ENCODE measurements at regions not wholly inside any gene's neighbourhood (a gene's known extent, or its start where the extent isn't known, plus 50 kb on each side); places are given as distances from the start of the nearest gene placed in this dataset.

DNA sequence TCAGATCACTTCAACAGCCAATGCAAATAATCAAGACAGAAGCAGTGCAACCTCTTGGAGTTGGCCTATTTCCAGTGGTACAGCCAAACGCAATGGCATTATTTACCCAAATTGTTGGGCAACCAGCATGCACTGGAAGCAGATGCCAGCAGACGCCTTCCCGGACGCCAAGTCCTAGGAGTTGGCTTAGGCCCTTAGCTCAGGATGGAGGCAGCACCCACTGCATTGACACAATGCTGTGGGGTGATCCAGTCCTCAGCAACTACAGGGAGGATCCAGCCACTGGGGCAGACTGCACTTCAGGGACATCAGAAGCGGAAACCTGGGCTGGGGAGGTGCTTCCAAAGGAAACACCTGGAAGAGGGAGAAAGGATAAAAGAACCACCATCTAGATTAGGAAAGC lies 290.4 kb downstream of the FAM43A start:
- no peak overlapping the region for H3K9ac ChIP-seq
- peaks cover 1% of the 10 kb centered on the region for H3K9me3 Mint-ChIP-seq
- no peak for TF ChIP-seq EZH2 (IDR thresholded peaks at IDR 0.05)
- TF ChIP-seq EZH2phosphoT487 (IDR thresholded peaks at IDR 0.05) = no peak
- TF ChIP-seq, protein P1, sequence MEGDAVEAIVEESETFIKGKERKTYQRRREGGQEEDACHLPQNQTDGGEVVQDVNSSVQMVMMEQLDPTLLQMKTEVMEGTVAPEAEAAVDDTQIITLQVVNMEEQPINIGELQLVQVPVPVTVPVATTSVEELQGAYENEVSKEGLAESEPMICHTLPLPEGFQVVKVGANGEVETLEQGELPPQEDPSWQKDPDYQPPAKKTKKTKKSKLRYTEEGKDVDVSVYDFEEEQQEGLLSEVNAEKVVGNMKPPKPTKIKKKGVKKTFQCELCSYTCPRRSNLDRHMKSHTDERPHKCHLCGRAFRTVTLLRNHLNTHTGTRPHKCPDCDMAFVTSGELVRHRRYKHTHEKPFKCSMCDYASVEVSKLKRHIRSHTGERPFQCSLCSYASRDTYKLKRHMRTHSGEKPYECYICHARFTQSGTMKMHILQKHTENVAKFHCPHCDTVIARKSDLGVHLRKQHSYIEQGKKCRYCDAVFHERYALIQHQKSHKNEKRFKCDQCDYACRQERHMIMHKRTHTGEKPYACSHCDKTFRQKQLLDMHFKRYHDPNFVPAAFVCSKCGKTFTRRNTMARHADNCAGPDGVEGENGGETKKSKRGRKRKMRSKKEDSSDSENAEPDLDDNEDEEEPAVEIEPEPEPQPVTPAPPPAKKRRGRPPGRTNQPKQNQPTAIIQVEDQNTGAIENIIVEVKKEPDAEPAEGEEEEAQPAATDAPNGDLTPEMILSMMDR (IDR thresholded peaks at IDR 0.05) = no peak
- H3K4me2 ChIP-seq = no peak overlapping the region
- H3K4me1 Mint-ChIP-seq = no peaks in the 10 kb centered on the region
- H3F3A ChIP-seq (ENCODE audit: low read depth) = no peaks in the 10 kb centered on the region
- H2AFZ ChIP-seq (replicated peaks) = no peak overlapping the region
- no peaks in the 10 kb centered on the region for H3K79me2 ChIP-seq (ENCODE audit: low read depth)
- no peak for DNase-seq (ENCODE audit: low spot score)
- no peaks in the 10 kb centered on the region for H3K27me3 ChIP-seq
- no peaks in the 10 kb centered on the region for H3K9me3 ChIP-seq (ENCODE audit: low read depth)
- H3K36me3 ChIP-seq = no peaks in the 10 kb centered on the region
- no peaks in the 10 kb centered on the region for H3K4me1 ChIP-seq
- no peaks in the 10 kb centered on the region for H4K20me1 ChIP-seq (ENCODE audit: low read depth)
- no peak overlapping the region for H3K27ac ChIP-seq
- no peak overlapping the region for H3K27ac Mint-ChIP-seq
- no peak overlapping the region for H3K4me3 Mint-ChIP-seq
- H3K27me3 Mint-ChIP-seq (ENCODE audit: insufficient read depth, low read depth) = peaks cover 7% of the 10 kb centered on the region
- H3K36me3 Mint-ChIP-seq = no peaks in the 10 kb centered on the region
- H3K4me3 ChIP-seq = no peak overlapping the region

DNA sequence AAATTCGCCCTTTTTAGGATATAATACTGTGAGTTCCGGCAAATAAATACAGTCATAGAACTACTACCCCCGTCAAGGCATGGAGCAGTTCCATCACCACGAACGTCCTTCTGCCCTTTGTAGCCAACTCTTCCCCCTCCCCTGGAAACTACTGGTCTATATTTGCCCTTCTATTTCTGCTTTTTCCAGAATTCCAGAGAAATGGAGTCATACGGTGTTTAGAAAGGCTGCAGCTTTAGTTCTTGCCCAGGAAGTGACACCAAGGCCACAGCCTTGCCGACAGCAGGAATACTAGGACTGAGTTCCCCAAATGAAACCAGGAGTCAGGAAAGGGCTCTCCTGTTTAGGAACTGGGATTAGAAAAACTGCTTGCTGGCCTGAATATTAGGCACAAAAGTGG lies 291.2 kb downstream of the FAM43A start:
- H3K4me1 Mint-ChIP-seq = no peaks in the 10 kb centered on the region
- DNase-seq (ENCODE audit: low spot score) = no peak

DNA sequence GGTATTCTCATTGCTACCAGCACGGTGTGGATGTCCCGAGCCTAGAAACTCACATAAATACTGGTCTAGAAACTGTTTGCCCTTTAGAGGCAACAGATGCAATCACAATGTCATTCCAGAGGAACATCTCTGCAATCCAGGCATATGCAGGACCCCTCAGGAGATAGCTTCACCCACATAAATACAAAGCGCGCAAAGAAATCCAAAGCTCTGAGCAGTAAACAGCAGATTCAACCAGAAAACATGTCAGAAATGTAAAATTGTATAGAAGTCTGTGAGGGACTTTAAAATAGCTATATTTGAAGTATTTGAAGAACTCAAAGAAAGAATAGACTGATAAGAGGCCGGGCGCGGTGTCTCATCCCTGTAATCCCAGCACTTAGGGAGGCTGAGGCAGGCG lies 291.7 kb downstream of the FAM43A start:
- DNase-seq (ENCODE audit: low spot score) = no peak

More for the DNA sequence above, 291.2 kb downstream of the FAM43A start:
- no peak overlapping the region for H3K27ac ChIP-seq
- H3F3A ChIP-seq (ENCODE audit: low read depth) = no peaks in the 10 kb centered on the region
- no peak overlapping the region for H3K4me3 ChIP-seq
- no peaks in the 10 kb centered on the region for H3K36me3 Mint-ChIP-seq
- no peak overlapping the region for H3K4me2 ChIP-seq
- H4K20me1 ChIP-seq (ENCODE audit: low read depth) = no peaks in the 10 kb centered on the region
- H3K9me3 Mint-ChIP-seq = peaks cover 5% of the 10 kb centered on the region
- no peak overlapping the region for H3K27ac Mint-ChIP-seq
- H3K9ac ChIP-seq = no peak overlapping the region
- no peak overlapping the region for H2AFZ ChIP-seq (replicated peaks)
- no peaks in the 10 kb centered on the region for H3K4me1 ChIP-seq
- H3K27me3 Mint-ChIP-seq (ENCODE audit: insufficient read depth, low read depth) = peaks cover 7% of the 10 kb centered on the region
- H3K9me3 ChIP-seq (ENCODE audit: low read depth) = no peaks in the 10 kb centered on the region
- TF ChIP-seq EZH2phosphoT487 (IDR thresholded peaks at IDR 0.05) = no peak
- H3K4me3 Mint-ChIP-seq = no peak overlapping the region
- H3K27me3 ChIP-seq = no peaks in the 10 kb centered on the region
- H3K79me2 ChIP-seq (ENCODE audit: low read depth) = no peaks in the 10 kb centered on the region
- no peaks in the 10 kb centered on the region for H3K36me3 ChIP-seq

DNA sequence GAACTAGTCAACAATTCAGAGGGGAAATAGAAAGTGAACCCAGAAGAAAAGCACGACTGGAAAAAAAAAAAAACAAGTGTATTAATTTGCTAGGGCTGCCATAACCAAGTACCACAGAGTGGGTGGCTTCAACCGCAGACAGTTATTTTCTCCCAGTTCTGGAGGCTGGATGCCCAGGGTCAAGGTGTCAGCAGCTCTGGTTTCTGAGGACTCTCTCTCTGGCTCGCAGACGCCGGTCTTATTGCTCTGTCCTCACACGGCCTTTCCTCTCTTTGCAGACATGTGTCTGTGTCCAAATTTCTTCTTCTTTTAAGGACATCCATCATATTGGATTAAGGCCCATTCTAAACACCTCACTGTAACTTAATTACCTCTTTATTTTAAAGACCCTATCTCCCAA lies 291.8 kb downstream of the XXYLT1 start:
- H3K9ac ChIP-seq = no peak overlapping the region
- no peak overlapping the region for H3K4me2 ChIP-seq
- DNase-seq (ENCODE audit: low spot score) = no peak
- no peak overlapping the region for H3K27ac ChIP-seq
- Mint-ChIP-seq H3K4me3 (no peak overlapping the region), H3K4me1 (peaks cover 5% of the 10 kb centered on the region), H3K36me3 (no peaks in the 10 kb centered on the region), H3K9me3 (peaks cover 11% of the 10 kb centered on the region), H3K27ac (no peak overlapping the region), H3K27me3 (ENCODE audit: insufficient read depth, low read depth) (peaks cover 3% of the 10 kb centered on the region)
- no peaks in the 10 kb centered on the region for H3K9me3 ChIP-seq (ENCODE audit: low read depth)
- no peaks in the 10 kb centered on the region for H4K20me1 ChIP-seq (ENCODE audit: low read depth)
- H3K4me1 ChIP-seq = peaks cover 11% of the 10 kb centered on the region
- H3F3A ChIP-seq (ENCODE audit: low read depth) = no peaks in the 10 kb centered on the region
- H3K27me3 ChIP-seq = peaks cover 4% of the 10 kb centered on the region
- H3K79me2 ChIP-seq (ENCODE audit: low read depth) = no peaks in the 10 kb centered on the region
- TF ChIP-seq EZH2phosphoT487 (IDR thresholded peaks at IDR 0.05) (no peak), EZH2 (IDR thresholded peaks at IDR 0.05) (no peak)
- TF ChIP-seq, protein P1 (IDR thresholded peaks at IDR 0.05) = no peak
- H2AFZ ChIP-seq (replicated peaks) = no peak overlapping the region
- H3K4me3 ChIP-seq = no peak overlapping the region
- H3K36me3 ChIP-seq = no peaks in the 10 kb centered on the region

More for the DNA sequence above, 291.7 kb downstream of the FAM43A start:
- Histone ChIP-seq H3K27me3 (no peaks in the 10 kb centered on the region), H3K36me3 (no peaks in the 10 kb centered on the region), H3F3A (ENCODE audit: low read depth) (no peaks in the 10 kb centered on the region), H3K9me3 (ENCODE audit: low read depth) (no peaks in the 10 kb centered on the region), H3K4me3 (no peak overlapping the region), H2AFZ (replicated peaks) (no peak overlapping the region), H4K20me1 (ENCODE audit: low read depth) (no peaks in the 10 kb centered on the region), H3K27ac (no peak overlapping the region), H3K4me2 (no peak overlapping the region), H3K9ac (no peak overlapping the region), H3K79me2 (ENCODE audit: low read depth) (no peaks in the 10 kb centered on the region), H3K4me1 (no peaks in the 10 kb centered on the region)
- no peaks in the 10 kb centered on the region for H3K36me3 Mint-ChIP-seq
- H3K27me3 Mint-ChIP-seq (ENCODE audit: insufficient read depth, low read depth) = peaks cover 8% of the 10 kb centered on the region
- peaks cover 7% of the 10 kb centered on the region for H3K9me3 Mint-ChIP-seq
- TF ChIP-seq, protein P1 (IDR thresholded peaks at IDR 0.05) = no peak
- TF ChIP-seq EZH2 (IDR thresholded peaks at IDR 0.05) = no peak
- TF ChIP-seq EZH2phosphoT487 (IDR thresholded peaks at IDR 0.05) = no peak
- no peak overlapping the region for H3K4me3 Mint-ChIP-seq
- H3K27ac Mint-ChIP-seq = no peak overlapping the region
- H3K4me1 Mint-ChIP-seq = no peaks in the 10 kb centered on the region
